OCI-LY1 (cell line): ENCODE measurements at regions not wholly inside any gene's neighbourhood (a gene's known extent, or its start where the extent isn't known, plus 50 kb on each side); places are given as distances from the start of the nearest gene placed in this dataset.
"Not testable (repeated sequence)": the region's sequence is repeated elsewhere in the genome, so short reads cannot be mapped to it uniquely, and the experiment has no call there.

Experiments used
- H2AFZ ChIP-seq: fragments of 200-600 bp; sonication (generic), shearing (Covaris generic); 2 replicates; pipeline ENCODE4 v1.6.0; 2014; ENCODE audit warnings: antibody characterized with exemption, mild to moderate bottlenecking, low read length
- H3F3A ChIP-seq: fragments of 200-600 bp; sonication (generic), shearing (Covaris generic); 2 replicates; pipeline ENCODE4 v1.6.0; 2014; ENCODE audit warnings: mild to moderate bottlenecking, antibody characterized with exemption, low read length, moderate library complexity; ENCODE audit not compliant: insufficient read depth
- H3K27ac ChIP-seq: fragments of 200-600 bp; sonication (generic); 2 replicates; pipeline ENCODE4 v1.5.1; 2014; ENCODE audit warnings: low read length, mixed run types, mild to moderate bottlenecking, low read depth; ENCODE audit not compliant: poor library complexity, severe bottlenecking
- H3K27me3 ChIP-seq: fragments of 200-600 bp; sonication (generic); 2 replicates; pipeline ENCODE4 v1.6.0; 2014; ENCODE audit warnings: antibody characterized with exemption, mild to moderate bottlenecking, low read length, moderate library complexity; ENCODE audit not compliant: insufficient read depth
- H3K36me3 ChIP-seq: fragments of 200-600 bp; sonication (generic); 2 replicates; pipeline ENCODE4 v1.6.1; 2014; ENCODE audit warnings: mild to moderate bottlenecking, antibody characterized with exemption, low read length, moderate library complexity, mixed read lengths; ENCODE audit not compliant: insufficient read depth
- H3K4me1 ChIP-seq: fragments of 200-600 bp; sonication (generic); 2 replicates; pipeline ENCODE4 v1.5.1; 2014; ENCODE audit warnings: mild to moderate bottlenecking, low read length, moderate library complexity; ENCODE audit not compliant: insufficient read depth, severe bottlenecking
- H3K4me2 ChIP-seq: fragments of 200-600 bp; sonication (generic), shearing (Covaris generic); 2 replicates; pipeline ENCODE4 v1.6.1; 2014; ENCODE audit warnings: low read length
- H3K4me3 ChIP-seq: fragments of 200-600 bp; sonication (generic); 2 replicates; pipeline ENCODE4 v1.5.1; 2014; ENCODE audit warnings: low read length, low read depth, mild to moderate bottlenecking, mixed read lengths; ENCODE audit not compliant: poor library complexity, severe bottlenecking
- H3K79me2 ChIP-seq: fragments of 200-600 bp; shearing (Covaris generic); 2 replicates; pipeline ENCODE4 v1.6.1; 2016; ENCODE audit warnings: mixed run types, low read length, mixed read lengths; ENCODE audit not compliant: insufficient read depth
- H3K9ac ChIP-seq: fragments of 200-600 bp; sonication (generic), shearing (Covaris generic); 2 replicates; pipeline ENCODE4 v1.6.1; 2014; ENCODE audit warnings: mild to moderate bottlenecking, low read length, mixed read lengths
- H3K9me2 ChIP-seq: fragments of 200-600 bp; sonication (generic), shearing (Covaris generic); 2 replicates; pipeline ENCODE4 v1.6.1; 2014; ENCODE audit warnings: low read depth, mild to moderate bottlenecking, low read length, mixed read lengths
- H3K9me3 ChIP-seq: fragments of 200-600 bp; shearing (Covaris generic); 2 replicates; pipeline ENCODE4 v1.6.1; 2014; ENCODE audit warnings: low read length, mixed read lengths
- H4K20me1 ChIP-seq: fragments of 200-600 bp; sonication (generic), shearing (Covaris generic); 2 replicates; pipeline ENCODE4 v1.6.0; 2016; ENCODE audit warnings: mild to moderate bottlenecking, low read length; ENCODE audit not compliant: insufficient read depth
- CTCF ChIP-seq: fragments of 200-600 bp; sonication (generic), shearing (Covaris generic); IDR thresholded peaks from 2 replicates; pipeline ENCODE4 v1.5.1; 2017; ENCODE audit warnings: mild to moderate bottlenecking, antibody characterized with exemption, low read length, moderate library complexity, mixed read lengths
- EZH2 ChIP-seq: fragments of 200-600 bp; sonication (generic), shearing (Covaris generic); IDR thresholded peaks from 2 replicates; pipeline ENCODE4 v1.8.0; 2017; ENCODE audit warnings: borderline replicate concordance, mixed run types, mild to moderate bottlenecking, antibody characterized with exemption, low read length, moderate library complexity, mixed read lengths

- not testable (repeated sequence) for H3K4me1 ChIP-seq, H3K9me2 ChIP-seq, H3K27ac ChIP-seq, H3K4me3 ChIP-seq, H3K36me3 ChIP-seq, H3K79me2 ChIP-seq, H3K27me3 ChIP-seq, H3K9ac ChIP-seq, H4K20me1 ChIP-seq, H3K4me2 ChIP-seq, H3F3A ChIP-seq, H2AFZ ChIP-seq
- peaks cover 85% of the 10 kb centered on the region for H3K9me3 ChIP-seq
Observed at GRCh38 chr21:7932113-7932512, 2589.3 kb upstream of the TPTE start.

GRCh38 chr21:7932834-7933233 is 2588.5 kb upstream of the TPTE start:
- H3K9me3 ChIP-seq: peaks cover 85% of the 10 kb centered on the region
- not testable (repeated sequence) for H3K79me2 ChIP-seq, H3K4me1 ChIP-seq, H3K4me2 ChIP-seq, H2AFZ ChIP-seq, H3K27ac ChIP-seq, H3F3A ChIP-seq, H3K36me3 ChIP-seq, H4K20me1 ChIP-seq, H3K9ac ChIP-seq, H3K4me3 ChIP-seq, H3K9me2 ChIP-seq, H3K27me3 ChIP-seq

GRCh38 chr21:7933923-7934322 is 2587.5 kb upstream of the TPTE start:
- Histone ChIP-seq H3K9me2 (no peaks in the 10 kb centered on the region), H3K79me2 (no peaks in the 10 kb centered on the region), H2AFZ (no peak overlapping the region), H4K20me1 (no peaks in the 10 kb centered on the region), H3K27me3 (no peaks in the 10 kb centered on the region), H3K4me1 (no peaks in the 10 kb centered on the region), H3K9ac (no peak overlapping the region), H3K36me3 (no peaks in the 10 kb centered on the region), H3K4me2 (no peak overlapping the region), H3K27ac (no peak overlapping the region), H3K9me3 (peaks cover 83% of the 10 kb centered on the region), H3K4me3 (no peak overlapping the region), H3F3A (no peaks in the 10 kb centered on the region)
- no peak for TF ChIP-seq CTCF
- no peak for TF ChIP-seq EZH2

- H3K79me2 ChIP-seq, H3K9me2 ChIP-seq: not testable (repeated sequence)
- peaks cover 90% of the 10 kb centered on the region for H3K9me3 ChIP-seq
Observed at GRCh38 chr21:7937297-7937696, 2584.1 kb upstream of the TPTE start.

GRCh38 chr21:7938223-7938622 is 2583.2 kb upstream of the TPTE start:
- H3F3A ChIP-seq, H3K9ac ChIP-seq, H3K9me2 ChIP-seq, H3K4me2 ChIP-seq, H3K4me3 ChIP-seq, H2AFZ ChIP-seq, H4K20me1 ChIP-seq, H3K4me1 ChIP-seq, H3K79me2 ChIP-seq, H3K27ac ChIP-seq, H3K36me3 ChIP-seq, H3K27me3 ChIP-seq: not testable (repeated sequence)
- peaks cover 90% of the 10 kb centered on the region for H3K9me3 ChIP-seq

More at GRCh38 chr21:7937297-7937696, 2584.1 kb upstream of the TPTE start:
- H4K20me1 ChIP-seq, H3K4me3 ChIP-seq, H3K9ac ChIP-seq, H3K27me3 ChIP-seq, H3K27ac ChIP-seq, H3F3A ChIP-seq, H2AFZ ChIP-seq, H3K4me2 ChIP-seq, H3K36me3 ChIP-seq, H3K4me1 ChIP-seq: not testable (repeated sequence)

- not testable (repeated sequence) for H3K36me3 ChIP-seq, H3F3A ChIP-seq, H3K9me2 ChIP-seq, H4K20me1 ChIP-seq, H3K27ac ChIP-seq, H3K4me2 ChIP-seq, H3K27me3 ChIP-seq, H3K4me1 ChIP-seq, H2AFZ ChIP-seq, H3K79me2 ChIP-seq, H3K9ac ChIP-seq, H3K4me3 ChIP-seq
- H3K9me3 ChIP-seq: peaks cover 87% of the 10 kb centered on the region
Observed at GRCh38 chr21:7941432-7941831, 2580.0 kb upstream of the TPTE start.

- H3K9ac ChIP-seq, H3K36me3 ChIP-seq, H3K4me1 ChIP-seq, H3K79me2 ChIP-seq, H2AFZ ChIP-seq, H4K20me1 ChIP-seq, H3K27me3 ChIP-seq, H3K4me2 ChIP-seq, H3K9me2 ChIP-seq, H3K4me3 ChIP-seq, H3K27ac ChIP-seq, H3F3A ChIP-seq: not testable (repeated sequence)
- peaks cover 87% of the 10 kb centered on the region for H3K9me3 ChIP-seq
Observed at GRCh38 chr21:7942219-7942618, 2579.2 kb upstream of the TPTE start.
